ENCODE measurements at regions not wholly inside any gene's neighbourhood (a gene's known extent, or its start where the extent isn't known, plus 50 kb on each side); places are given as distances from the start of the nearest gene placed in this dataset.

- no peaks in the 10 kb centered on the region for H3K9me3 ChIP-seq (ENCODE audit: control insufficient read depth, insufficient read depth, low read length)
- no peaks in the 10 kb centered on the region for H3K27me3 ChIP-seq (ENCODE audit: control insufficient read depth, insufficient read depth, low read length)
- H3K27ac ChIP-seq (ENCODE audit: low read depth, low read length) = no peak overlapping the region
- no peaks in the 10 kb centered on the region for H3K4me1 ChIP-seq (ENCODE audit: control insufficient read depth, insufficient read depth, low read length)
- no peaks in the 10 kb centered on the region for H3K36me3 ChIP-seq (ENCODE audit: control insufficient read depth, insufficient read depth, low read length)
- H3K4me3 ChIP-seq (ENCODE audit: low read depth, low read length) = no peak overlapping the region
- no peak overlapping the region for H3K9ac ChIP-seq (ENCODE audit: low read depth, low read length)
Observed at GRCh38 chr12:30438601-30439041, 257.0 kb downstream of the IPO8 start.

GRCh38 chr12:30437616-30438015 lies 258.1 kb downstream of the IPO8 start:
- Histone ChIP-seq H3K4me3 (ENCODE audit: low read depth, low read length) (no peak overlapping the region), H3K9ac (ENCODE audit: low read depth, low read length) (no peak overlapping the region), H3K9me3 (ENCODE audit: control insufficient read depth, insufficient read depth, low read length) (no peaks in the 10 kb centered on the region), H3K27ac (ENCODE audit: low read depth, low read length) (no peak overlapping the region), H3K4me1 (ENCODE audit: control insufficient read depth, insufficient read depth, low read length) (no peaks in the 10 kb centered on the region), H3K27me3 (ENCODE audit: control insufficient read depth, insufficient read depth, low read length) (no peaks in the 10 kb centered on the region), H3K36me3 (ENCODE audit: control insufficient read depth, insufficient read depth, low read length) (no peaks in the 10 kb centered on the region)

GRCh38 chr12:30437044-30437443 lies 258.6 kb downstream of the IPO8 start:
- no peaks in the 10 kb centered on the region for H3K36me3 ChIP-seq (ENCODE audit: control insufficient read depth, insufficient read depth, low read length)
- no peaks in the 10 kb centered on the region for H3K4me1 ChIP-seq (ENCODE audit: control insufficient read depth, insufficient read depth, low read length)
- H3K27ac ChIP-seq (ENCODE audit: low read depth, low read length) = no peak overlapping the region
- H3K4me3 ChIP-seq (ENCODE audit: low read depth, low read length) = no peak overlapping the region
- no peaks in the 10 kb centered on the region for H3K27me3 ChIP-seq (ENCODE audit: control insufficient read depth, insufficient read depth, low read length)
- no peak overlapping the region for H3K9ac ChIP-seq (ENCODE audit: low read depth, low read length)
- no peaks in the 10 kb centered on the region for H3K9me3 ChIP-seq (ENCODE audit: control insufficient read depth, insufficient read depth, low read length)

GRCh38 chr12:30428098-30428497 lies 267.6 kb downstream of the IPO8 start:
- Histone ChIP-seq H3K4me1 (ENCODE audit: control insufficient read depth, insufficient read depth, low read length) (no peaks in the 10 kb centered on the region), H3K4me3 (ENCODE audit: low read depth, low read length) (no peak overlapping the region), H3K27me3 (ENCODE audit: control insufficient read depth, insufficient read depth, low read length) (no peaks in the 10 kb centered on the region), H3K27ac (ENCODE audit: low read depth, low read length) (no peak overlapping the region), H3K9me3 (ENCODE audit: control insufficient read depth, insufficient read depth, low read length) (peaks cover 48% of the 10 kb centered on the region), H3K9ac (ENCODE audit: low read depth, low read length) (no peak overlapping the region), H3K36me3 (ENCODE audit: control insufficient read depth, insufficient read depth, low read length) (no peaks in the 10 kb centered on the region)

- no peak overlapping the region for H3K4me3 ChIP-seq (ENCODE audit: low read depth, low read length)
- H3K27ac ChIP-seq (ENCODE audit: low read depth, low read length) = no peak overlapping the region
- peaks cover 52% of the 10 kb centered on the region for H3K9me3 ChIP-seq (ENCODE audit: control insufficient read depth, insufficient read depth, low read length)
- no peaks in the 10 kb centered on the region for H3K4me1 ChIP-seq (ENCODE audit: control insufficient read depth, insufficient read depth, low read length)
- H3K36me3 ChIP-seq (ENCODE audit: control insufficient read depth, insufficient read depth, low read length) = no peaks in the 10 kb centered on the region
- no peaks in the 10 kb centered on the region for H3K27me3 ChIP-seq (ENCODE audit: control insufficient read depth, insufficient read depth, low read length)
- no peak overlapping the region for H3K9ac ChIP-seq (ENCODE audit: low read depth, low read length)
Observed at GRCh38 chr12:30427555-30427954, 268.1 kb downstream of the IPO8 start.

- Histone ChIP-seq H3K27ac (ENCODE audit: low read depth, low read length) (no peak overlapping the region), H3K36me3 (ENCODE audit: control insufficient read depth, insufficient read depth, low read length) (no peaks in the 10 kb centered on the region), H3K27me3 (ENCODE audit: control insufficient read depth, insufficient read depth, low read length) (no peaks in the 10 kb centered on the region), H3K4me3 (ENCODE audit: low read depth, low read length) (no peak overlapping the region; the same call in 1 of the 2 replicates), H3K4me1 (ENCODE audit: control insufficient read depth, insufficient read depth, low read length) (no peaks in the 10 kb centered on the region), H3K9me3 (ENCODE audit: control insufficient read depth, insufficient read depth, low read length) (peaks cover 55% of the 10 kb centered on the region), H3K9ac (ENCODE audit: low read depth, low read length) (no peak overlapping the region)
Observed at GRCh38 chr12:30425445-30425844, 270.2 kb downstream of the IPO8 start.

- Histone ChIP-seq H3K9ac (ENCODE audit: low read depth, low read length) (no peak overlapping the region), H3K36me3 (ENCODE audit: control insufficient read depth, insufficient read depth, low read length) (no peaks in the 10 kb centered on the region), H3K4me1 (ENCODE audit: control insufficient read depth, insufficient read depth, low read length) (no peaks in the 10 kb centered on the region), H3K9me3 (ENCODE audit: control insufficient read depth, insufficient read depth, low read length) (peaks cover 56% of the 10 kb centered on the region), H3K27me3 (ENCODE audit: control insufficient read depth, insufficient read depth, low read length) (no peaks in the 10 kb centered on the region), H3K4me3 (ENCODE audit: low read depth, low read length) (no peak overlapping the region), H3K27ac (ENCODE audit: low read depth, low read length) (no peak overlapping the region)
Observed at GRCh38 chr12:30423330-30423729, 272.3 kb downstream of the IPO8 start.

- no peaks in the 10 kb centered on the region for H3K27me3 ChIP-seq (ENCODE audit: control insufficient read depth, insufficient read depth, low read length)
- H3K4me3 ChIP-seq (ENCODE audit: low read depth, low read length) = no peak overlapping the region
- no peak overlapping the region for H3K27ac ChIP-seq (ENCODE audit: low read depth, low read length)
- H3K9me3 ChIP-seq (ENCODE audit: control insufficient read depth, insufficient read depth, low read length) = peaks cover 56% of the 10 kb centered on the region
- H3K4me1 ChIP-seq (ENCODE audit: control insufficient read depth, insufficient read depth, low read length) = no peaks in the 10 kb centered on the region
- H3K36me3 ChIP-seq (ENCODE audit: control insufficient read depth, insufficient read depth, low read length) = no peaks in the 10 kb centered on the region
- H3K9ac ChIP-seq (ENCODE audit: low read depth, low read length) = no peak overlapping the region
Observed at GRCh38 chr12:30422844-30423243, 272.8 kb downstream of the IPO8 start.

- Histone ChIP-seq H3K36me3 (ENCODE audit: control insufficient read depth, insufficient read depth, low read length) (no peaks in the 10 kb centered on the region), H3K4me3 (ENCODE audit: low read depth, low read length) (no peak overlapping the region), H3K9me3 (ENCODE audit: control insufficient read depth, insufficient read depth, low read length) (peaks cover 45% of the 10 kb centered on the region), H3K27me3 (ENCODE audit: control insufficient read depth, insufficient read depth, low read length) (no peaks in the 10 kb centered on the region), H3K27ac (ENCODE audit: low read depth, low read length) (no peak overlapping the region), H3K9ac (ENCODE audit: low read depth, low read length) (no peak overlapping the region), H3K4me1 (ENCODE audit: control insufficient read depth, insufficient read depth, low read length) (no peaks in the 10 kb centered on the region)
Observed at GRCh38 chr12:30420561-30420960, 275.1 kb downstream of the IPO8 start.

- H3K36me3 ChIP-seq (ENCODE audit: control insufficient read depth, insufficient read depth, low read length) = no peaks in the 10 kb centered on the region
- H3K27ac ChIP-seq (ENCODE audit: low read depth, low read length) = no peak overlapping the region
- H3K27me3 ChIP-seq (ENCODE audit: control insufficient read depth, insufficient read depth, low read length) = no peaks in the 10 kb centered on the region
- no peak overlapping the region for H3K9ac ChIP-seq (ENCODE audit: low read depth, low read length)
- H3K9me3 ChIP-seq (ENCODE audit: control insufficient read depth, insufficient read depth, low read length) = peaks cover 18% of the 10 kb centered on the region
- H3K4me1 ChIP-seq (ENCODE audit: control insufficient read depth, insufficient read depth, low read length) = no peaks in the 10 kb centered on the region
- H3K4me3 ChIP-seq (ENCODE audit: low read depth, low read length) = no peak overlapping the region
Observed at GRCh38 chr12:30417697-30418231, 277.9 kb downstream of the IPO8 start.

GRCh38 chr12:30416631-30417030 lies 279.0 kb downstream of the IPO8 start:
- 0 out of 2 replicates have a peak, but pooled peaks cover 13% of the 10 kb centered on the region for H3K9me3 ChIP-seq (ENCODE audit: control insufficient read depth, insufficient read depth, low read length)
- H3K9ac ChIP-seq (ENCODE audit: low read depth, low read length) = no peak overlapping the region
- no peak overlapping the region for H3K4me3 ChIP-seq (ENCODE audit: low read depth, low read length)
- no peaks in the 10 kb centered on the region for H3K27me3 ChIP-seq (ENCODE audit: control insufficient read depth, insufficient read depth, low read length)
- H3K27ac ChIP-seq (ENCODE audit: low read depth, low read length) = no peak overlapping the region
- H3K36me3 ChIP-seq (ENCODE audit: control insufficient read depth, insufficient read depth, low read length) = no peaks in the 10 kb centered on the region
- H3K4me1 ChIP-seq (ENCODE audit: control insufficient read depth, insufficient read depth, low read length) = no peaks in the 10 kb centered on the region

Data from HUES48 (cell line).